GM11168 (cell line): ENCODE measurements at regions not wholly inside any gene's neighbourhood (a gene's known extent, or its start where the extent isn't known, plus 50 kb on each side); places are given as distances from the start of the nearest gene placed in this dataset.
"Not testable (repeated sequence)": the region's sequence is repeated elsewhere in the genome, so short reads cannot be mapped to it uniquely, and the experiment has no call there.

Experiments
- in situ Hi-C: fragments of 300-500 bp; cut with MboI; formaldehyde crosslinking; loops from one replicate; pipeline ENCODE4 v1.12.0; 2022; ENCODE audit warnings: low sequenced_read_pairs; ENCODE audit not compliant: unreplicated experiment

DNA sequence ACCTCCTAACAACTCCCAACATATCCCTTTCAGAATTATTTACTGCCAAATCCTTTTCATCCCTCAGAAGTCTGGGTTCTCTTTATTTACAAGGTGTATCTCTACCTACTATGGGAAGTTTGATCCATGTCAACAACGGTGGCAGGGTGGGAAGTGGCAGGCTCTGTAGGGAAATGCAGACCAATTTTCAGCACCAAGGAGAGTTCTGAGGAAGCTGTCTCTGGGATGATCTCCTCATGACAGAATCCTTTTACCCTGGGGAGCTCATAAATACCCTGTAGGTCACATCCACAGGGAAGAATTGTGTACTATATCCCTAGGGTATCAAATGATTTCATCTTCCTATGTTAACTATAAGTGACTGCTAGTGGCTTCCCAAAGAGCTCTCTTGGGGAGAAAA, 107.8 kb upstream of the NEK6 start:
- in situ Hi-C loops = no loop called here

DNA sequence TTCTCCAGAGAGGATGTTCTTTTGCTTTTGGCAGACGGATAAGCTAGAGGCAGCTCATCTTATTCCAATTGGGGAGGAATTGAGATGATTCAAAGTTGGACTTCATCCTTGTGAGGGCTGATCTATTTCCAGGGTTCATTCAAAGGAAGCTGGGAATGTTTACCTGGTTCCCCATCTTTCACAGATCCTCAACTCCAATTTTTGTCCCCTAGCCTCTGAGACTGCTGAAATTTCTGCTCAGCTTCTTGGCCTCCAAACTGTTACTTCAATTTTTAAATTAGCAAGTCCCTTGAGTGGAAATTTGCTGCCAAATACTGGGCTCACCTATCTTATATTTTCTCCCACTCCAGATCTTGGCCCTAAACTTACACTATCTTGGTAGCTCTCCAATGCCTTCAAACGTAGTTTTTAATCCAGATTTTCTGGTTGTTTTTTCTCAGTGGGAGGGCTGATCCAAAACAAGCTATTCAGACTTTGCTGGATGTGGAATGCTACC, 93.9 kb upstream of the NEK6 start:
- in situ Hi-C loops = no loop called here

DNA sequence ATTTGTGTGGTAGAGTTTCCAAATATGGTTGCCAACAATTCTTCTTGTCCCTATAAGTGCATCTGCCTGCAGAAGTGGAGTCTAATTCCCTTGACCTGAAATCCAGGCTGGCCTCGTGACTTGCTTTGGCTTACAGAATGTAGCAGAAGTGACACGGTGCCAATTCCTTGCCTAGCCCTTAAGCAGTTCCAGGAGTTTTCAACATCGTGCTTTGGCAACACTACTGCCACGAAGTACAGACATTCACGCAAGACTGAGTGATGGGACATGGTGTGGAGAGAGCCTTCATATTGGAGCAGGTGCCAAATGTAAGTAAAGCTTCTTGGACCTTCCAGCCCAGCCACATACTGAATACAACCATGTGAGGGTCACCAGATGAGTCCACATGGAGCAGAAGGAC, 92.9 kb upstream of the NEK6 start:
- in situ Hi-C loops = no loop called here

DNA sequence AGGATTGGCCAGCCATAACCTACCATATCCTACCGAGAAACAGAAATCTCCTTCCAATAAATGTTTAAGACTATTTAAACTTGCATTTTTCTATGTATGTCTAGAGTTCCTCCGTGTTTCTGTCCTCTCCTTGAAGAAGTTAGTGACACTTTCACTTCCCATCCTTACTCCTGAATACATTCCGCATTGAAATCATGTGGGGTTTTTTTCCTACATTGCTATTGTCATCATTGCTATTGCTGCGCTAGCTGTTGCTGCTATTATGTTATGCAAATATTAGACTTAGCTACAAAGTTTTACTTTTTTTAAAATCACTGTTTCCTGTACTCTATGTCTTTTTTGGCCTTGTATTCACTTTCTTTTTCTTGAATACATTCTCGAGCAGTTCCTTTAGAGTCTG, 83.3 kb upstream of the NEK6 start:
- in situ Hi-C loops = no loop called here

DNA sequence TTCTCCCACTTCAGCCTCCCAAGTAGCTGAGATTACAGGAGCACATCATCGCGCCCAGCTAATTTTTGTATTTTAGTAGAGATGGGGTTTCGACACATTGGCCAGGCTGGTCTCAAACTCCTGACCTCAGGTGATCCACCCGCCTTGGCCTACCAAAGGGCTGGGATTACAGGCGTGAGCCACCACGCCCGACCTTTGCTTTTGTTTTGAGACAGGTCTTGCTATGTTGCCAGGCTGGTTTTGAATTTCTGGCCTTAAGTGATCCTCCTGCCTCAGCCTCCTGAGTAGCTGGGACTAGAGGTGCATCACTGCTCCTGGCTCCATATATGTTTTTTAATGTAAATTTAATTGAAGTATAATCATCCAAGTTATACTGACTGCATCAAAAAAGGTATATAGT, 80.2 kb upstream of the NEK6 start:
- in situ Hi-C loops = not testable (repeated sequence)

DNA sequence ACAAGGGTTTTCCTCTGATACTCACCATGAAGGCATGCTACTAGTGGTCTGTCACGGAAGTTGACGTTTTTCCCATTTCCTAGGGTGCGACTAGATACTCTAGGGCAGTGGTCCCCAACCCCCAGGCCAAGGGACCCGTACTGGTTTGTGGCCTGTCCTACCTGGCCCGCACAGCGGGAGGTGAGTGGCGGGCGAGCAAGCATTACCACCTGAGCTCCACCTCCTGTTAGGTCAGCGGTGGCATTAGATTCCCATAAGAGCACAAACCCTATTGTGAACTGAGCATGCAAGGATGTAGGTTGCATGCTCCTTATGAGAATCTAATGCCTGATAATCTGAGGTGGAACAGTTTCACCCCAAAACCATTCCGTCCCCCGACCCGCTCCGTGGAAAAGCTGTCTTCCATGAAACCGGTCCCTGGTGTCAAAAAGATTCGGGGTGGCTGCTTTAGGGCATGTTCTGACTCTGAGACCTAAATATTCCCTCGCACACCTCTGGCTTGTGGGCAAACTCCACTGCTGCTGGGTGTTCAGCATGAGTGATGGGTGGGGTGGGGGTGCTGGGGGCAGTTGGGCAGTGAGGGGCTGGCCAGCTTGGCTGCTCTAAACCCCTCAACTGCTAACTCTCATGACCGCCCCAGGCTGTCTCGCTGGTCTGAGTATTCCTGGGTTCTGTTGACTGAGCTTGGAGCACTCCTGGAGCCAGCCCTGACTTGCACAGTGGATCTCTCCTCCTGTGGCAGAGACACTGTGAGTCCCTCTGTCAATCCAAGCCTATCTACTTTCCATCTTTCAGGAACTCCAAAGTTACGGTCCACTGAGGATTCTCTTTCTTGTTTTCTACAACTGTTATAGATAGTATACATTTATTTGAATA, 78.3 kb upstream of the NEK6 start:
- in situ Hi-C loops = no loop called here

DNA sequence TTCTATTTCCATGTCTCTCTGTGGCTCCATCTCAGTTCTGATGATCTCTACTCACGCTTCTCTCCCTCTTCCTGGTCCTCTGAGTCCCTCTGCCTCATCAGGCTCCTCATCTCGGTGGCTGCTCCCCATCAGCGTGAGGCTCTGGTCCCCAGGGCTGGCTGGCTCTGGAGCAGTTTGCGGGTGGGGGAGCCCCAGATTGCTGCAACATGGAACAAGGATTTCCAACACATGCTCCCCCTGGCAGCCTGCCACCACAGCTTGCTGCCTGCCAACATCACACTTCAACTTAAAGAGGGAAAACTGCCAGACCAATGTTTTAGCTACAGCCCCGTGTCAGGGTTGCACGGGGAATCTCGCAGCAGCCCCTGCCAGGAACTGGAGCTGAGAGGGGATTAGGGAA, 77.2 kb upstream of the NEK6 start:
- in situ Hi-C loops = no loop called here

DNA sequence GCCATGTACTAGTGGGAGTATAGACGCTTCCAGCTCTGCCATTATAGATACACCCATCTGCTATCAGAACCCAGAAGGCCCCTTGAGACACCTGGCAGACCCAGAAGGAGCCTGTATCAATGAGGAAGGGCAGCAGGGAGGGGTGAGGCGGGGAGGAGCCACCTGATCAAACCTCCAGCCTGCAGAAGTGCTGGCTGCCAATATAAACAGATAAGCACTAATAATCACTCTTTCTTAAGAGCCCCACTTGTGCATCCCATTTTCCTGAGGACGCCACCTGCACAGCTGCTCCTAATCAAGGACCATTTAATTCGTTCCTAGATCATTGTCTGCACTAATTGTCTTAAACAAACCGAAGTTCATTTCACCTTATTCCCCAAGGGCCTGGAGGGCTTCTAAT, 75.0 kb upstream of the NEK6 start:
- in situ Hi-C loops = no loop called here

DNA sequence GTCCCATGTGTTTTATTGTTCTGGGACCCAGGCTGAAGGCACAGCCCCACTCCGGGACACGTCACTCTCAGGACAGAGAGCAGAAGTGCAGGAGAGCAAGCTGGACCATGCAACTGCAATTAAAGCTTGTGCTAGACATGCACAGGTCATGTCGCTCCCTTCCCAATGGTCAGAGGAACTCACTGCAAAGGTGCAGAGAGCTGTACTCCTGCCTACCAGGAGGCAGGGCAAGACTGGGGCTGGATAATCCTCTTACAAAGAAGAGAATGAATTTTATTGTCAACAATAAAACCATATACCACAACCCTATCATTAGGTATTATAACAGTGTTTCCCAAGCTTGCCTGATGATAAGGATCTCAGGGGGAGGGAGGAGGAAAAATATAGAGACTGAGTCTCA, 74.0 kb upstream of the NEK6 start:
- in situ Hi-C loops = no loop called here

DNA sequence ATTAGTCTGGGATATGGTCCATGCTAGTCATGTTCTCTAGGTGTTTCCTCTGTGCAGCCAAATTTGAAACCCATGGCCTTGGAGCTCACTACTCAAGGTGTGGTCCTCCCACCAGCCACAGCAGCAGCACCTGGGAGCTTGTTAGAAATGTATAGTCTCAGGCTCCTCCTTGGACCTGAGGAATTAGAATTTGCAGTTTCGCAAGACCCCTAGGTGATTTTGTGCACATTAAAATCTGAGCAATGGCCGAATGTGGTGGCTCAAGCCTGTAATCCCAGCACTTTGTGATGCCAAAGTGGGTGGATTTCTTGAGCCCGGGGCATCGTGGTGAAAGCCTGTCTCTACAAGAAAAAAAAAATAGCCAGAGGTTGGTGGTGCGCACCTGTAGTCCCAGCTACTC, 72.3 kb upstream of the NEK6 start:
- in situ Hi-C loops = no loop called here

DNA sequence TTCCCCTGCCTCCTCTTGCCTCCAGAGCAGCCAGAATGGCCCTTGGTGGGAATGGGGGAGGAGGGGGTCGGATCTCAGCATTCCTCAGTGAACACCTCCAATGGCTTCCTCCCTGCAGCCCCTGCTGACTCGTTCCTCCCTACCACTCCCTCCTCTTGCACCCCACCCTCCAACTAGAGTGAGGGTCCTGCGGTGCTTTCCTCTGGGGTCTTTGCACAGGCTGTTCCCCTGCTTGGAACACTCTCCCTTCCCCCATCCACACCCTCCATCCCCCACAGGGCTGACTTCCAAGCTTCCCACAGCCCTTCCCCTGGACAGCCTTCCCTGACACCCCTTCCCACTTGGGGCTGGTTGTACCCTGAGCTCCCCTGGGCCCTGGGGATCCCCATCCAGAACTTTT, 70.4 kb upstream of the NEK6 start:
- in situ Hi-C loops = no loop called here

DNA sequence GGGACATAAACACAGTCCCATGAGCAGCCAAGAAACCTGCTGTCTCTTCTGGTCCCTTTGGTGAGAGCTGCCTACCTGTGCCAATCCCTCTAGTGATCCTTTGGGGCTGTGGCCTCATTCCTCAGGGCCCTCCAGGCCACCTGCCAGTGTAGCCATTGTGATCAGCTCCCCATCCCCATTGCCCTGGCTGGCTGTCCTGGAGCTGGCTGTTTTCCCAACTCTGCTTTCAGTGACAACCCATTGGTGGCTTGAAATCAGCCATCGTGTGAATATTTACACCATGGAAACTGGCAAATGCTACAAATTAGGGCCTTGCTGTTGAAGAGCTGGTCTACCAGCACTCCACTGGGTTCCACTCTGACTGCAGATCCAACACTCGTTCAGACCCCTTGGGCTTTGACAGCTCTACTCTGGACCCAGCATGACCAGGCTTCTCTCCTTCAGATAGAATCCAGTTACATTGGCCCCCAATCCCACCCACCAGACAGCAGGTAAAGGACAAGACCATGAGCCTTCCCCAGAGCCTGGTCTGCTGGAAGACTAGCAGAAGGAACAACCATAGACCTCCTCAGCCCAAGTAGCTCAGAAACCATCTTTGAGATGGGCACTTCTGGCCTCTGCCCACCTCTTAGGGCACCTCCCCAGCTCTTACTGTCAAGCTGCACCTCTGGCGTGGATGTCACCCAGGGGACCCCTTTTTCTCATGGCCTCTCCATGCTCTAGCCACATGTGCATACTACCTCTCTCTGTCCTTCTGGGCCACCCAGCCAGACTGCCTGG, 69.2 kb upstream of the NEK6 start:
- in situ Hi-C loops = no loop called here

DNA sequence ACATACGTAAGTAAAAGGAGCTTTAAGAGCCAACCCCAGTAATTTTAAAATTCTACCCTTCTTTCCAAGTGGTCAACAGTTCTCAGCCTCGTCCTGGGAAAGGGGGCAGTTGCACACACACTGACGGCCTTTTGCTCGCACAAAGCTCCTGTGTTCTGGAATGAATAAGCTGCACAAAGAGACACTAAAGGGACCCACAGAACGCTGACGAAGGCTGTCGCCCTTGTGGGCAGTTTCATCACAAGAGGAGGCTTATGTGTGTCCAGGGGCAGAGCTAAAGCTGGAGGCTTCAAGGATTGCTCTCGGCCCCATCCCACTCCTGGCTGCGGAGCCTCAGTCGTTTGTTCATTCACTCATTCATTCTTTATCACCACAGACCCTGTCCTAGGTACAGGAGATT, 67.0 kb upstream of the NEK6 start:
- in situ Hi-C loops = no loop called here

DNA sequence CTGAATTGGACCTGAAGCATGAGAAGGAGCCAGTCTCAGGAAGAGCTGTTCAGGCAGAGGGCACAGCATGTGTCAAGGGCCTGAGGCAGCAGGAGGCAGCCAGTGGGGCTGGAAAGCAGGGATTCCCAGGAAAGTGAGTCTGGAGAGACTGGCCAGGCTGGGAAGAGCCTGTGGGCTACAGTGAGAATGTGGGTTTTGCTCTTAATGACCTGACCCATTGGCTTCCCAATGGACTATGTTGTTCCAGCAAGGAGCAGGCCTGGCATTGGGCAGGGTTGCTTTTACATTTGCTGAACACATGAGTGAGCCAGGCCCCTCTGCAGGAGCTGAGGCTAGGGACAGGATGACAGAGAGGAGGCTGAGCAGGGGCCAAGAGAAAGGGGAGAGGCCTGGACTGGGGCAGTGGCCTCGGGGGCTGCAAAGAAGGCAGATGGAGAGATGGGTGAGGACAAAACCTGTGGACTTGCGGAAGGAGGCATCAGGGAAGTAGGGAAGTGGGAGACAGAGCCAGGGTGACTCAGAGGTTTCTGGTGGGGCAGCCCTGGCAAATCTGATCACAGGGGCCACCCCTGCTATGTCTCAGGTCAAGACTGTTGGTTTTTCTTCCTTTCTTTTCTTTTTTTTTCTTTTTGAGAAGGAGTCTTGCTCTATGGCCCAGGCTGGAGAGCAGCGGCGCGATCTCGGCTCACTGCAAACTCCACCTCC, 65.9 kb upstream of the NEK6 start:
- in situ Hi-C loops = no loop called here

DNA sequence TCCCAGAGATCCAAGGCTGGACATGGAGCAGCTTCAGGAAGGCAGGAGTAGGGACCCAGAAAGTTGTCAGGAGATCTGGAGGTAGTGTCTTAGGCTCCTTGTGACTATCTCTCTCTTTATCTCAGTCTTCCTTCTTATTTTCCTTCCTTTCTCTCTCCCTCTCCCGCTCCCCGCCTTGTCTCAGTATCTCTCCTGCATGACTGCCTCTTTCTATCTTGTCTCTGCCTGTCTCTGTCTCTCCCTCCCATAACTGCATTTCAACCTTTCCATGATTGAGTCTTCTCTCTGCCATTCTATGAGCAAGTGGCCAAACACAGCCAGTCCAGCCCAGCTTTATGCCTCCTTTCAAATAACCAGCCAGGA, 61.0 kb upstream of the NEK6 start:
- in situ Hi-C loops = no loop called here

DNA sequence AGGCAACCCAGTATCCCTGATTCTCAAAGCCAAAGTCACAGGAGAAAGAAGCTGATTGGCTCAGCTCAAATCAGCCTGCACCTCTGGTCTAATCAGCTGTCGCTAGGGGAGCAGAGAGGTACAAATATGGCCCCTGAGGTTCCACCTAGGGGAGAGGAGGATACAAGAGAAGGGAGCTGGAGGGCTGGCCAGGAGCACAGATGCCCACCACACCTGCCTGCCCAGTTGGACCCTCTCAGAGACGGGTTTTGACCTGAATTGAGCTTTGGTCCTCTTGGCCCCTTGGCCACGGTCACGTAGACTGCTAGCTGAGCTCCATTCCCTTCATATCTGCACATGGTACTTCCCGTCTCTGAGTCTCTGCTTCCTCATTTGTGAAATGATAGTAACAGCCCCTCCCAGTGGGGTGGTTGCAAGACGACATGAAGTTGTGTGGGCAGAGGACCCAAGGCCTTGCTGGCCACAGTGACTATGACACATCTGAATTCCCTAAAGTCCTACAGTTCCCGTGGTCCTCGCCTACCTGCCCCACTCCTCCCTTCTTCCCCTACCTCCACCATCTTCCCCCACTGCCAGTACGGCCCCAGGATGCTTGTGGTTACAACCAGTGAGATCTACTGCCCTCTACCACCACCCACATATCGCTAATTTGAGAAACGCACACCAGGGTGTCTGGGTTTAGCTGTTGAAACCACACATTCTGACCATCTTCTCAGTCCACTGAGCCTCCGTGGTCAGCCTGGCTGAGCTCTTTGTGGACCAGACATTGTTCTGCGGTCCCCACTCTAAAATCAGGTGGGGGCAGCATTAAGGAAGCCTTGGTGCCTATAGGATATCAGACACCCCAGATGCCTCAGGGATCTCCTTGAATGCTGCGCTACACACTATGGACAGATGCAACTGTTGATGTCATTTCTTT, 60.3 kb upstream of the NEK6 start:
- in situ Hi-C loops = no loop called here

DNA sequence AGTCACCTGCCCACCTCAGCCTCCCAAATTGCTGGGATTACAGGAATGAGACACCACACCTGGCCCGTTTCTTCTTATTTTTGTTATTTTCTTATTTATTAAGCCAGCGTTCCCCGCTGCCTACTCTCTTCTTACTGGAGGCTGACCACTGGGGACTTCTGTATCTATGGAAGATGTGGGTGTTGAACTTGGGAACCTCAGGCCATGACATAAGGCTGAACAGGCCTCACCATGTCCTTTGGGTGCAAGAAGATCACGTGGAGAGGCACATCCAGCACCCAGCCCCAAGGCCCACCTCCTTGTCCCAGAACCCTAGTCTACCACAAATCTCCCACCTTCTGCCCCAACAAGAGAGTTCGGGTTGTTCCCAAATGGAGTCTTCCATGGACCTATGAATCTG, 59.4 kb upstream of the NEK6 start:
- in situ Hi-C loops = no loop called here

DNA sequence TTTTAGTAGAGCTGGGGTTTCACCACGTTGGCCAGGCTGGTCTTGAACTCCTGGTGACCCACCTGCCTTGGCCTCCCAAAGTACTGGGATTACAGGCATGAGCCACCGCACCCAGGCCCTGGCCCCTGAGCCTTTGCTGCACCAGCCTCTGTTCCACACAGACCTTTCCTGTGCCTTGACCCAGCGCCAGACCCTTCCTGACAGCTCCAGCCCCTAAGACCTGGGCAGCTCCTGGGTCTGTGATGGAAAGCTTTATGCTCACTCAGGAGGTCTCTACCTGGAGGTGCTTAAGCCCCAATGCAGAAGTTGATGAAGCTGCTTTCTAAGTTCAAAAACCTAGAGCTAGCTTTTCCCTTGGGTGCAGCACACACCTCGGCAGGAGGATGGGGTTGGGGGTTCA, 58.8 kb upstream of the NEK6 start:
- in situ Hi-C loops = no loop called here

DNA sequence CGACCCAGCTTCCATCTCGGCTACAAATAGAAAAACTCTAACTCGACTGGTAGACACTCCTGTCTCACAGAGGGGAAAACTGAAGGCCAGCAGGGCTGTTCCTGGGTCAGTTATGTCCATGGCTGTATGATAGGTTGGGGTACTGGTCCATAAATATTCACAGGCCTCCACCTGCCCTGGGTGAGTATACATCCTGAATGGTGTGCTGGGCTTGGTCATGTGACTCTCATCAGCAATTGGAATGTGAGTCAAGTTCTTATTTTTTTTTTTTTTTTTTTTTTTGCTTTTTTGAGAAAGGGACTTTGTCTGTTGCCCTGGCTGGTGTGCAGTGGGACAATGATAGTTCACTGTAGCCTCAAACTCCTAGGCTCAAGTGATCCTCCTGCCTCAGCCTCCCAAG, 58.3 kb upstream of the NEK6 start:
- in situ Hi-C loops = no loop called here

DNA sequence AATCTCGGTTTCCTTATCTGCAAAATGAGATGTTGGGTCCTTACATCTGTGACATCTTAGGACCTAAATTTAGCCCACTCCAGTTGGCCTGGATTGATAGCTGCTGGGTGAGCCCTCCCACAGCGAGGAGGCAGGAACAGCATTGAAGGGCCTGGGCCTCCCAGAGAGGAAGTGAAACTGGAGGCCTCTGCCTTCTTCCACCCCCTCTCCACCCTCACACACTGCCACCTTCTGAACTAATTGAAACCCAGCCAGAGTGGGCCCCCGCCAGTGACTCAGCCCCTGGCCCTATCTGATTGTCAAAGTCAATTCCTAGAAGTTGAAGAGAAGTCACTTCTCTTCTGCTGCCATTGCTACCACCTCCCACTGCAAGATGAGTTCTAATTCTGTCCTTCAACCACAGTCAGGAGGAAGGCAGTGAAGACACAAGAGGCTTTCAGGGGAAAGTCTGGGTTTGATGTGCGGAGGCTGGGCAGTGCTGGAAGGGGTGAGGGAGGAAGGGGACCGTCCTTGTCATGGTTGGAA, 55.2 kb upstream of the NEK6 start:
- in situ Hi-C loops = no loop called here
